Islet of Langerhans (tissue), 1 donor: ENCODE measurements at regions not wholly inside any gene's neighbourhood (a gene's known extent, or its start where the extent isn't known, plus 50 kb on each side); places are given as distances from the start of the nearest gene placed in this dataset.

Source experiments
- FAIRE-seq: peaks from one replicate; lab custom pipeline; 2011; peaks lifted over from hg19 to GRCh38; lab: Jason Lieb, UNC

DNA sequence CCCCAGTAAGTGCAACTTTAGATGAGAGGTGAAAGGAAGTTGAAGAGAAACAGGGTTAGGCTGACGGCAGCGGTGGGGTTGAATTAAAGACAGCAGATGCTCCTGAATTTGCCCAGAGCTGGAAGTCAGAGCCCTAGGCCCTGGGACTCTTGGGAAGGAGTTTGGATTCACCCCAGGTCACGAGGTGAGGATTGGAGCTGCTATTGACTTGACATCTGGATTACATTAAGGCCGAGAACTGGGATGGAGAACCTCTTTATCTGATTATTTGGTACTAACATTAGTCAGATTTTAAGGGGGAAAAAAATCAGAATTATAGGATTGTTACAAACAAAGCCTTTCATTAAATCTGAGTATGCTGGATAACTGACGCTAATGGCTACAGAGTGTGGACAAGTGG is 367.2 kb downstream of the ZNF536 start:
- no peak for FAIRE-seq

DNA sequence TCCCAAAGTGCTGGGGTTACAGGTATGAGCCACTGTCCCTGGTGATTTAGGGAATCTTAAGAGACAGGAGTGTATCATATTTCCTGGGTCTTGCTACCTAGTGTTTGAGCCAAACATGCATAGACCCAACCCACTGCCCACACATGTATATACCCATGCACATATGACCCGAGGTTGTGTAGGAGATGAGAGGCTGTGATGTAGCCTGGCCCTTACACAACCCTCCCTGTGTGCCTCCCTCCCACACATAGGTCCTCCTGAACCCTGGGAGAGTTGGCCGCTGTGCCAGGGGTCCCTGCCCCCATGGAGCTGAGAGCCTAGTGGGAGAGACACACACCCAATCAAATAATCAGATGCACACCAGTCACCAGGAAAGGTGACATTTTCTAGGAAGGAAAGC is 365.9 kb downstream of the ZNF536 start:
- FAIRE-seq = no peak

DNA sequence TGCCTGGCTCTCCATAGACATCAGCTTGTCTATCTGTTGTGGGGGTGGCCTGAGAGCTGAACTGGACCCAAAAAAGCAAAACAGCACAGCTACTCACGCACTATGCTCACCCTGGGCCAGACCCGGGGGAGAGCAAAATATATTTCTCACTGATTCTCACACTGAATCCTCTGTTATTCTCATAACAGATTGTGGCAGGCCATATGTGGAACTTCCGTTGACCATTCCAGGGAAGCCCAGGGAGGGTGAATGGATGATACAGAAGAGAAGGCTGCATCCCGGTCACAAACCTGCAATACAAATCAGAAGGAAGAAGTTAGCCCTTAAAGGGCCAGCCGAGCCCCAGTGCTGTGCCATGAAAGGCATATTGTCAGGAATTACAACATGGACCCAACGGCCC is 362.5 kb downstream of the ZNF536 start:
- no peak for FAIRE-seq

DNA sequence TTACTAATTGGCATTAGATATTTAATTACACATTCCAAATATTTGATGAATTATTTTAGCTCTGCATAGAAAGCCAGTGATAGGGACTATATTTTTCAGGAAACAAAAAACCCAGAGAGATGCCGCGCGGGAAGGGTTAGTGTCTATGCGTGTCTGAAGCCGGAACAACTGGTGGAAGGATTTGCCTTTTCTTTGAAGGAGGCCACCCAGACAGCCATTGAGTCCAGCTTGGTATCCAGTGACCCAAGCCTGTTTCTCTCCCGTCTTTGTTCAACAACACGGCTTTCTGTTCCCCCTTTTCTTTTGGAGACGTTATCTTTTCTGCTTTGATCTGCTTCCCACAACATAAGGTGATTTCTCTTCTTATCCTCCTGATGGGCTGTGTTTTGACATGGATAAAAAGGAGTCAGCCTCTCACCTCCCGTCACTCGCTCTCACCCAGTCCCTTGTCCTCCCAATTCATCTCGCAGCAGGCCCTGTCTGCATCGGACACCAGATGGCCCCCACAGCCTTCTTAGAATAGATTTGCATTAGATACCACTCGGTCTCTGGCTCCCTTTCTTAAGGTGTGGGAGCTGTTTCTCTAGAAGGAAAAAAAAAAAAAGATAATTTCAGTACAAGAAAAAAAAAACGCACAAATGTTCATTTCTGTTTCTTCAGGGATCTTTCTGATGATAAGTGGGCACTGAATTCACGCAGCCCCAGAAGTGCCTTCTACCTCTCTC is 361.8 kb downstream of the ZNF536 start:
- no peak for FAIRE-seq

DNA sequence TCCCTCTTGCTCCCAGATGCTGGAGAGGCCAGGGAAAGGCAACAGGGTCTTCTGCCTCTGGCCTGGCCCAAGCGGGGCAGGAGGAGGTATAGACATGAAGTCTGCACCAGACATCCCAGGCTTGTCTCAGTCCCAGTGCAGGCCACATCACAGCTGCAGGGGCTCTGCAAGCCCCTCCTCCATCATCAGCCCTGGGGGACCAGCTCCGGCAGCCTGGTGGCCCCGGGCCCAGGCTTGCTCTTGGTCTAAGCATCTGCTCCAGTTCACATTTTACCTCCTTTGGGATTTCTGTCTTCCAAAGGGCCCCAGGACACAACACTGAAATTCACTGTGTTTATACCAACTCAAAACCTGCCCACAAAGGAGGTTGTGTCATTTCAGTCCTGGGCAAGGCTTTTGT is 359.4 kb downstream of the ZNF536 start:
- no peak for FAIRE-seq

DNA sequence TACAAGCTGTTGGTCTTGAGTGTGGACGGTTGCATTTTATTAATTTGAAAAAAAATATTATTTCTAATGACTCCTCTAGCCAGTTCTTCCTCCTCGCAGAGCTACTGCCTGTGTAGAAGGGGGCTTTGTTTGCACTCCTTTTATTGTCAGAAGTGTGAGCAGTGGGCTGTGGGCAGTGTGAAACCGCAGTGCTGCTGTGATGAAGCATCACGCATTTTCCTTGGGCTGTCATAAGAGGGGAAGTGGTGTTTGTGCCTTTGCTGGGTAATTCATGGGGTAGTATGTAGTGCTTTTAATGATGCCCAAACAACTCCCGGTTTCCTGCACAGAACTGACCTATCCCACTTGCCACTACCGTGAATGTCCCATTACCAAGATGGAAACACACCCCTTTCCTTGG is 357.3 kb downstream of the ZNF536 start:
- no peak for FAIRE-seq

DNA sequence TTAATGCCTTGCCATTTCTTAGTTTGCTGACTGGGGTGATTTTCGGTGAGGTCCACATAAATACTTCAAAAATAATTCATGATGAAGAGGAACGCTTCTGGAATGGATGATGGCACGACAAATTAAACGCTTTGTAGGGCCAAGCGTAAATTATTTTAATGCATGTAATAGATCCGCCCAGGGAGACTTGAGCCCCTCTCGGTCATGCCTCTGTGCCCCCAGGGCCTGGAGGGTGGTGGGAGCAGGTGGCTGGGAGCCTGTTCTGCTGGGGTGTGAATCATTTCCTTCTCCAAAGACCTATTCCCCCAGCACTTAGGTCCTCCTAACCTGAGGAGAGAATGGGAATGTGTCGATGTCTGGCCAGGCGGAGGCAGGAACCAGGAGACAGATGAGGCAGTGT is 350.6 kb downstream of the ZNF536 start:
- no peak for FAIRE-seq

DNA sequence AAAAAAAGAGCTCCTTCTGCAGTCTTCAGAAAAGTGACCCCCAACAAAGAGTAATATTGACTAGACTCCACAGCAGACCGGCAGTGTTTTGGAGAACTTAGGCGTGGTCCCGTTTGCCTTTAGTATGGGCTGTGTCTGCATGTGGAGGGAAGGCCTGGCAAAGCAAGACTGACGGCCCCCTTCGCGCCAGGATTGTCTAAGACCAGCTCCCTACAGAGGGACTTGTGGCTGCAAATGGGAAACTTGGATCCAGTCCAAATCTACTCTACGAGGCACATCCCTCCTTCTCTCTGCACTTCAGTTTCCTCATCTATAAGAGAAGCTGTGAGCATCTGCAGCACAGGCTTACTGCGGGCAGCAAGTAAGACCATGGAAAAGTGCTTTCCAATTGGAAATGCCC is 350.0 kb downstream of the ZNF536 start:
- no peak for FAIRE-seq

DNA sequence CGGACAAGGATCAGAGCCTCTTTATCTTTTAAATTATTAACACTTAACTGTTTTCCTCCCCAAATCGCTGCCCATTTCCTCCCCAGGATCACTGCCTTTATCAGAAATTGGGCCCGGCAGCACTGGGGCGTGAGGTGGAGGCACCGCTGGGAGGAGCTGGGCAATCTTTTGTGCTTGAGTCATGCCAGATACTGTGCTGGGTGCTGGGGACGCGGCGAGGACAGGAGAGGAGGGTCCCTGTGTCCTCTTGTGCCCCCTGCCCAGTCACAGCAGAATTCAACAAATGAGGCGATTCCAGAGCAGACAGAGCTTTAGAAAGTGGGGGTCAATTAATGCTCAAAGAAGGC is 347.8 kb downstream of the ZNF536 start:
- no peak for FAIRE-seq

DNA sequence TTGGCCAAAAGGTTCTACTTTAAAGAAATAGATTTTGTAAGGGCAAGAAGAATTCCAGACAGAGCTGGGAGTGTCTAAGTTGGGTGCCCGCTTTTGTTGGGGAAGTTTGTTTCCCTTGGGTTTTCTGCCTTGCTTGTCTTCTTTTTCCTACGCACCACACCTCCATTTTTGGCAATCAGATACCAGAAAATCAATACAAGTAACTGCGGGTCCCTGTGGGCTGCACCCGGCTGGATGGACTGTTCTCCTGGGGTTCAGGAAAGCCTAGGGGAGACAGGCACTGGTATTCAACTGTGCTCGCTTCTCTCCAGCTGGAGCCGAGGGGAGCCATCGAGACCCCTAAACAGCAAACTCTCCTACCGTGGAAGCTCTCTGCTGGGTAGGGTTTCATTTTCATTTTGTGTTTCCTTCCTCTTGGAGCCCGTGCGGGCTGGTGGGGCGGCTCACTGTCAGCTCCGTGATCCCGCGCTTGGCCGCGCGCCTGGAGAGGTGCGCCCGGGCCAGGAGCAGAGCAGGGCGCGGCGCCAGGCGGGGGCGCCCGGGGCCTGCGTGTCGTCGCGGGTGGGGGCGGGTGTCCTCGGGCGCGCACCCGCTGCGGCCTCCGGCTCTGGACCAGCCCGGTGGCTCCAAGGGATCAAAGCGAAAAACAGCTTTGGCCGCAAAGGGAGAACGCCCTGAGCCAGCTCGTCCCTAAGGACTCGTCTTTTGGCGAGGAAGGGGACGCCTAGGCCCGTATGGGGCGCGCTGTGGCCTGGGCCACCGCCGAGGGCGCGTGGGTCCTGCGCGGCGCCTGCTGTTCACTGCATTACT is 347.2 kb downstream of the ZNF536 start:
- no peak for FAIRE-seq

DNA sequence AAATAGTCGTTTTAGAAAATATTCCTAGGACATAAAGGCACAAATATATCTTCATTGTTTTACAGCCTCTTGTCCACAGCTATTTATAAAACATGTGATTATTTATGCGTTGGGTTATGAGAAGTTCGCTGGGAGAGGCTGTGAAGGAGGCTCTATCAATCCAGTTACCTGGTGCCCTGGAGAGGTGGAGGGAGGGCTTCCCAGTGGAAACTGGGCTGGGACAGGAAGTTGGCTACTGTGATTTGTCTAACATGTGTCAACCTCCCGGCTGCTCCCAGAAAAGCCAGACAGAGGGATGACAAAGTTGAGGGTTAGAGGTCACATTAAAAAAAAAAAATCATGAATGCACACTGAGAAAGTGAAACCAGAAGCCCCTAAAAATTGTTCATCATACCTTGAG is 346.5 kb downstream of the ZNF536 start:
- no peak for FAIRE-seq

DNA sequence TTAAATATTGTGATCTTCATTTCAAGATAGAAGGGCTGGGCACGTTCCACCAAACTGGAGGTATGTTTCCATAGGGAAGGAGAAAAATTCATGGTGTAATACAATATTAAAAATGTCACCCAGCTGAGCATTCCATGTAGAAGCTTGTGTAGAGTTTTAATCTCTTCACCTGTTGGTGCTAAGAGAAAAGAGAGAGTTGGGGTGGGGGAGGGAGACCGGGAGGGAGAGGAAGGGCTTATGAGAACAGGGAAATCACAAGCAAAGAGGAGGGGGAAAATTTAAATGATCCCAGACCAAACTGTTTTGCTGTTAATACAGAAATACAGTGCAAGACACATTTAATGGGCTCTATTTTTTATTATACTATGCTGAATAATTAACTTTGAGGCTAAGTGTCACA is 345.8 kb downstream of the ZNF536 start:
- FAIRE-seq = no peak

DNA sequence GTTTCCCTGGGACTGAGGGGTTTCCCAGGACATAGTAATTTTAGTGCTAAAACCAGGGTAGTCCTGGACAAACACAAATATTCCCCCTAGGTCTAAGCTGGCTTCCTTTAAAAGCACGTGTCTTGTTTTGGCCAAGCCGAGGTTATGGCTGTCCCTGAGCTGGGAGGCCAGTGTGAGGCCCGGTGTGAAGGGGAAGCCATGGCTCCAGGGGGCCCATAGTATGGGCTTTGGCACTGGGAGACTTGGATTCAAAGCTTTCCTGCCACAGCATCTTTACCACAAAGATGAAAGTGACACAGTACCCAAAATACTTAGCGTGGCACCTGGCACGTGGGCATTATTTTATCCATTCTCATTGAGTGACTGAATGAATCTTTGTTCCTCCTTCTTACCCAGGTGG is 345.2 kb downstream of the ZNF536 start:
- no peak for FAIRE-seq

DNA sequence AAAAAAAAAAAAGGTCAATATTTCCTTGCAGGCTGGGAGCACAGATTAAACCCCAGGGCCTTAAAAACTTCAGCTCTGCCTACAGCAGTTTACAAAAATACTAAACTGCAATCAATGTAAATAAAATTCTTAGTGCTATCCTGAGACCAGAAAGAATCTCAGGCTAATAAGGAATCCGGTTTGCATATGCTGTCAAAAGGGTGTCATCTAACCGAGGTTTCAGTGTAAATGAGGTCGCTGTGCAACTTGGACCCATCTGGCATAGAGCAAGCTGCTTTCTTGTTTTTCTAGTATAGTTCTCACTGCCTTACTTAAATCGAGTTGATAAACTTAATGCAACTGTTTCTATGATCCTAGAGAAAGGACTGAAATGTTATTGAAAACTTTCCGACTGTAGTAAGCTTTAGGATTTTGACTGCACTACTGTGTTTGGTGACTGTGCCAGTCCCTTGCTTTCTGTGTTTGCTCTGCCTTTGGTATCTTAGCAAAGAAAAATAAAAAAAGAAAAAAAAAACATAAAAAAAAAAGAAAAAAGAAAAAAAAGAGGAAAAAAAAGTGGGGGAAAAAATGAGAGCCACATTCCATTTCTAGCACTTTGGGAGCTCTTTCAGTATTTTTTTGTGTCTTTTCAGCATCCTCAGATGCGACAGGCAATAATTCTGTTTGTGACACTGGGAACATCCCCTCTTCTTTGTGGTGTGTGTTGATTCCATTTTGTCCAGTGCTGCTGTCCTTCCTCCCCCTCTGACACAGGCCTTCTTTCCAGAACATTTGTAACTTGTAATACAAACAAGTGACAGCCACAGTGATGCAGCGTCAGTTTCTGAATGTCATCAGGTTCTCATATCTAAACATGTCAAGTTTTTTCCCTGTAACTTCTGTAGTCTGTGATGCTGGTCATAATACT is 340.5 kb downstream of the ZNF536 start:
- no peak for FAIRE-seq

DNA sequence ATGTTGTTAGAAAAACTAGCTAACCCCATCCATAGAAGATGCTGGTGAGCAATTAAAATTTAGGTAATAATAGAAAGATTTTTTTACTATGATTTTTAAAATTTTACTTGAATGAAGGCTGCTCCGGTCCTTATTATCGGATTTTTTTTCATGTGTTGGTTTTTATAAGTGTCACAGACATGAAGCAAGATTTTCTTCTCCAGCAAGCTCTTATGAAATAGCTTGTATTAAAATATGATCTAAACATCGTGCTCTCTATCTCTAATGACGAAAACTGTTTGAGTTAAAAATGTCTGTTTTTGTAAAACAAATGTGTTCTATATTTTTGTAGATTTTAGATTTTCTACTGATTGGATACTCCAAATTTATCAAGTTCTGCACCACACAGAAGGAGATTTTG is 339.6 kb downstream of the ZNF536 start:
- FAIRE-seq = no peak

DNA sequence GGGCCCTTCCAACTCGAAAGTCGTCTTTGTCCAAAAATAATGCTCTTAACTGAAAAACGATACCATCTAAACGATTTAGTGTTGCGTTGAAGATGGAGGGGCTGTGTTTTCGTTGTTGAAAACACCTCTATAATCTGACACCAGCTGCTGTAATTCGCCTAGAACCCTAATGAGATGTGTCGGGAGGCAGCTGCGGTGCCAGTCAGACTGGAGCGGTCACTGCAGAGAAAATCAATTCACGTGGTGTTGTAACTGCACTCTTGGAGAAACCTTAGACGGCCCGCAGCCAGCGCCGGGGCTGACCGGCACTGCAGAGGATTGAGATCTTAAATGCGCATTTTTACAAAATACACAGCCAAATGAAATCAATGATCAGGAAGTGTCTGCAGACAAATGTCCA is 339.1 kb downstream of the ZNF536 start:
- FAIRE-seq = no peak

DNA sequence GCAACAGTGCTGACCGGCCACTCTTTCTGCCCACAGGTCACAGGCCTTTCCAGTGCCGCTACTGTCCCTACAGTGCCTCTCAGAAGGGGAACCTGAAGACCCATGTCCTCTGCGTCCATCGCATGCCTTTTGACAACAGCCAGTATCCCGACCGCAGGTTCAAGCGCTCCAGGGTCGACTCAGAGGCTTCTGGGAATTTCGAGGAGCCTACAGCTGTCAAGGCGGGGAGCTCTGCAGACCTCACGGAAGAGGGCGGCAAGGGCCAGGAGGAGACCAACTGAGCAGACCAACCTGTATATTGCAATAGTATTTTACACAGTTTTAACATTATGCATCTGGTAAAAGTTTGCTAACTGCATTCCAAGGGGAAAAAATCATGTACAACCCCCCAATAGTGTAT is 338.5 kb downstream of the ZNF536 start:
- no peak for FAIRE-seq

DNA sequence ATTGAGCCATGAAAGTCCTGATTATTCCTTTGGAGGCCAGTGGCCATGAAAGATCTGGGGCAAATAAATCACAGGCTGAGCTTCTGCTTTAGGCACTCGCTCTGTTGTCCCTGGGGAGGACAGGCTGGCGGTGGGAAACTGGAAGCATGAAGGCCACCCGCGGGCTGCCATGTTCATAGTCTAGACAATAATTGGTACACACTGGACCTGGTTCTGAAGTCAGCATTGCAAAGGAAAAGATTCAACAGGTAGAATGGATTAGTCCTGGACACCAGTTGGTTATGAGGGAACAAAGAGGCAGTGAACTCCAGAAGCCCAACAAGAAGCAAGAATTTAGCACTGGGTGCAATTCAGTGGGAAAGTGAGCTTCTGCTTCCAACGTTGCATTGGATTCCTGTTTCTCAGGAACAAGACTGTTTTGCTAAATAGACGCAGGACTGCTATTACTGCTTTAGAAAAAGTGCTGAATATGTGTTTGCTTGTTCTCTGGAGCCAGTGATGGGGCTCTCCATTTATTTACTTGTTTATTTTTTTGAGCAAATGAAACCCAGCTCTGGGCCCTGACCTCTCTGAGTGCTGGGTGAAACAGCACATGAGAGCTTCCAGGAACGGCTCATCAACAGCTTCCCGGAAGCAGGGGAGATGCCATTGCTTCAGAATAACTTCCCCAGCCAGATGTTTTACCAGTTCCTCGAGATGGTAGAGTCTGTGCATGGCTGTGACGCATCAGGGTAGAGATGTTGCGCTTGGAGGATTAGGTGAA is 336.4 kb downstream of the ZNF536 start:
- FAIRE-seq = no peak

DNA sequence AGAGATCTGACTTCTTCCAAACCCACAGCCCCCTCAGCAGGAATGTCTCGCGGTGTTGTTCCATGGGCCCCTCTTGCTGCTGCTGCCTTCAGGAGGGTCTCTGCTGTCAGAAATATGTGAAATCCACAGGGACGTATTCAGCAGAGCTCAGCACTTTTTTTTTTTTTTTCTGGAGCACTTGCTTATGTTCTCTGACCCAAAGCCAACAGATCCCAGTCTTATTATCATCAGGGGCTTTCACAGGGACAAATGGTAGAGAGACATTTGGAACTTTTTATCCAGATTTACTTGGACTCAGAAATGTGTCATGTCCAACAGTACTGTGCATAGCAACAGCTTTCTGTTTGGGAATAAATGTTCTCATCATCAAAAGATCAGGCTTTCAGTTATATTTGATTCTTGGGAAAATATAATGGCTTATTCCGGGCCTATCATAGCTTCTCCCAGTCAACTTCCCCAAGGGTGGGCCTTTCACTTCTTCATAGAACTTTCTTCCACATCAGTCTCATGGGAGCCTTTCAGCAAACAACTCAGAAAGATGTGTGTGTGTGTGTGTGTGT is 332.7 kb downstream of the ZNF536 start:
- FAIRE-seq = no peak

DNA sequence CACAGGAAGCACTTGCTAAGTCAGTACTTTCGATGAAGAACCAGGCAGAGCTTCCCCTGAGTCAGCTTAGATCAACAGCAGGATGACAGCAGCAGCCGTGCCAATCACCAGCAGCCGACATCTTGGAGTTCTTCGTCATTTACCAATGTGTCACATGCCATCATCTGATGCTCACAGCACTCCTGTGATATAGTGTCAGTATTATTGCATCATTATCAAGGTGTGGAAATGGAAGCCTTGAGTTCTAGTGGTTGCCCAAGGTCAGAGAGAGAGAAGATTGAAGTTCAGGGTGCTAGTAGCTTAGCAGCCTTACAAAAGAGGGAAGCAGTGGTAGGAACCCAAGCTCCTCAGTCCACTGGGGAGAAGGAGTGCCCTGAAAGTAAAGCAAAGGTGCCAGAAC is 331.5 kb downstream of the ZNF536 start:
- FAIRE-seq = no peak

DNA sequence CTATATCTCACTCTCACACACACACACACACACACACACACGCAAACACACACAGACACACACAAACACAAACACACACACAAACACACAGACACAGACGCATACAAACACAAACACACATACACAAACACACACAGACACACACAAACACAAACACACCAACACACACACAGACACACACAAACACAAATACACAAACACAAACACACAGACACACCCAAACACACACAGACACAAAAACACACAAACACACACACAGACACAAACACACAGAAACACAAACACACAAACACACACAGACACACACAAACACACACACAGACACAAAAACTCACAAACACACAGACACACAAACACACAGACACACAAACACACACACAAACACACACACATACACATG is 329.0 kb downstream of the ZNF536 start:
- no peak for FAIRE-seq

DNA sequence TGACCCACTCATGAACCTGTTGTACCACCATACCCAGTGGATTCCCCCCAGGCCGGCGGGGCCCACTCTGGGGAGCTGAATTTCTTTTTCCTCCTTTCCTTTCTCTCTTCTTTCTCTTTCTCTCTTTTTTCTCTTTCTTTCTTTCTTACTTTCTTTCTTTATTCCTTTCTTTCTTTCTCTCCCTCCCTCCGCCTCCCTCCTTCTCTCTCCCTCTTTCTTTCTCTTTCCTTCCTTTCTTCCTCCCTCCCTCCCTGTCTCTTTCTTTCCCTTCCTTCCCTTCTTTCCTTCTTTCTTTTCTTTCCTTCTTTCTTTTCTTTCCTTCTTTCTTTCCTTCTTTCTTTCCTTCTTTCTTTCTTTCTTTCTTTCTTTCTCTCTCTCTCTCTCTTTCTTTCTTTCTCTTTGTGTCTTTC is 327.7 kb downstream of the ZNF536 start:
- FAIRE-seq = no peak
